Hematopoietic multipotent progenitor cell (in vitro differentiated cells): ENCODE measurements at regions not wholly inside any gene's neighbourhood (a gene's known extent, or its start where the extent isn't known, plus 50 kb on each side); places are given as distances from the start of the nearest gene placed in this dataset.

Experiments
- DNase-seq, 3 donors: peaks; one replicate each; pipeline ENCODE4 v3.0.0-alpha.2; 2011 to 2015; ENCODE audit warnings: low read depth in 2 of 3, low spot score in 2 of 3

DNA sequence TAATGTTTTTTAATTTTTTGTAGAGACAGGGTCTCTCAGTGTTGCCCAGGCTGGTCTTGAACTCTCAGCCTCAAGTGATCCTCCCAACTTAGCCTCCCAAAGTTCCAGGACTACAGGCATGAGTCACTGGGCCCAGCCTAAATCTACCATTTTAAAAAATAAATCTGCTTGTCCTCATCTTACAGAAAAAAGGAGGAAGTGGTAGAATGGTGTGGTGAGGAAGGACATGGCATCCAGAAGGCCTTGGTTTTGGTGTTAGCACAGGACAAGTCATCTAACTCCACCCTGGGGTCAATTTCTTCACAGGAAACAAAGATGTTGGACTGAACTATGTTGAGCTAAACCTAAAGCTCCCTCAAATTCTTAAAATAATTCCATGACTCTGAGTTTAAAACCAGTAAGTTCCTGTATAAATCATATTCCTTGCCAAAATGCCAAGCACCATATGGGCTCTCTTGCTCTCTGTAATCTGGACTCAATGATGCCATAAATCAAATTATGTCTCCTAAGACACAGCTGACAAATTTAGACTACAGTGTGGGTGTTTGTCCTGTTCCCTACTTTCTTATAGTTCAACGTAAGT lies 253.9 kb upstream of the NOCT start:
- DNase-seq = peak in 1 of 3 donors; percentile 0

DNA sequence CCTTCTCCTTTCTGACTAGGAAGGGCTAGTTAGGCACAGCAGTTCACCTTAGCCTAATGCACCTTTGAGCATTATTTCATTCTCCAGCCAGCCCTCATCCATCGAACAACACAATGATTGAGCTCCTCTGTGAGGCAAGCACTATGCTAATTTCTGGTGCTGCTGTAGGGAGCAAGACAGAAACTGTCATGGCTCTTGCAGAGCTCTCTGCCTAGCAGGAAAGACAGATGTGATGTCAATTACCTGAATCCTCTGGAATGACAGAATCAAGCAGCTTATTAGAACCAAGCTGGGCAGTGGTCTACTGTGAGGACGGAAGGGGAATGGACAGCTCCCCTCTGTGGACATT lies 256.1 kb upstream of the NOCT start:
- no peak for DNase-seq

DNA sequence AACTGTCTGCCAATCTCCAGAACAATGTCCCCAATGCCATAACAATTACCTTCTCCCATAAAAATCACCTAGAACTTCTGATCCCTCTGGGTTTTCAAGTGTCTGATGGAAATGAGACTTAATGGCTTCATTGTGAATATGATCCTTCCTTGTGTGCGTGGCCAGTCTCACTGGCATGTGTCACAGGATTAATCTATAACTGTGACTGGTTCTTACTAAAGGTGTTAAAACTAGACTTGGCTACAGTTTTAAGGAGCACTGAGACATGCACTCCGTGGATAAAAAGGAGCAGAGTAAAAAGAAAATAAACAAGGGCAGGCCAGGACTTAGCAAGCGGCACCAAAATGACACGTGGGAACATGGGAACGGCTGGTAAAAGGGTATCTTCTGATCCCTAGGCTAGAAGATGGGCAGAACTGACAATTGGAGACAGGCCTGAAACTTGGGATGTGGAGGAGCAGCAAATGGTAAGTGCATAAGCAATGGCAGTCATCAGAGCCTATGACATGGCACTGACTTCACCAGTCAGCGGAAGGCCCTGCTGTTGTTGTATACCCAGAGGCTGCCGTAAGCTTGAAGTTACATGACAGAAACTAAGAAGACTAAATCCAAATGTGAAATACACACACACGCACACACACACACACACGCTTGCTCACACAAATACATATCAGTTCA lies 256.6 kb upstream of the NOCT start:
- DNase-seq = no peak

DNA sequence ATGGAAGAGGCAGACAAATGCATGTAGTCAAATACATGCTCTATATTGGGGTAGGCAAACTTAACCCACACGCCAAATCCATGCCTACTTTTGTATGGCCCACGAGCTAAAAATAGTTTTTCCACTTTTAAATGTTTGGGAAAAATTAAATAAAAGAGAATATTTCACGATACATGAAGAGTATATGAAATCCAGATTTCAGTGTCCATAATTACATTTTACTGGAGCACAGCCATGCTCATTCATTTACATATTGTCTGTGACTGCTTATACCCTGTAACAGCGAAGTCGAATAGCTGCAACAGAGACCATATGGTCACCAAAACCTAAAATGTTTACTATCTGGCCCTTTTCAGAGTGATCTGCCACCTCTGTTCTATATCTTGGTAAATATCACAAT lies 257.4 kb upstream of the NOCT start:
- DNase-seq = no peak

DNA sequence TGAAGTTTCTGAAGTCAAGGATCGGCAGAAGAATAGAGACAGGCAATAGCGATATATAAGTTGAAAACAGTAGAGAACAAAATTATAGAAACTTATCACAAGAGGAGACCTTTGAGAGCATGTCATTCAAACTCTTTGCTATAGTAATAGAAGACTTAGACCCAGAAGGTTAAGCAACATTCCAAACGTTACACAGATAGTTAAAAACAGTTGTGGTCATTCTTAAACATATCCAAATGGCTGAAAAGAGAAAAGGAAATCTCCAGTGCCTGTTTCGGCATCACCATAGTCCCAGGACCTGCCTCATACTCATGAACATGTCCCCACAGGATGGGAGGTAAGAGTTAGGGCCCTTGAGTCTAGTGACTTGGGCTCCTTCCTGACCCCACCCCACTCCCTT lies 258.1 kb upstream of the NOCT start:
- DNase-seq = no peak

DNA sequence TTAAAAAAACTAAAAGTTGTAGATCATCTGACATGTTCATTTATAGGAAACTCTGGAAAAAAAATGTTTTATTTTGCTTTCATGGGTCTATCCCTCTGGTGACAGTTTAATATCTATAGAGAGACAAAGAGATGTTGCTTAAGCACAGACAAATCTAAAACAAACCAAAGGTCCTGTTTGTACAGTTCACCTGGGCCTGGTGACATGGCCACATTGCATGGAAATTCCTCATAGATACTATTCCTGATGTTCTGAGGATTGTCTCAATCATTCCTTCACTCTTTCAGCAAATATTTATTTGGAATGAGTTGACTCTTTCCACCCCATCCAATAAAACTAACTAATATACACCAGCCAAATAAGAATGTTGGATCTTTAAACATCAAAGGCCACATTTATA lies 259.1 kb upstream of the NOCT start:
- no peak for DNase-seq

DNA sequence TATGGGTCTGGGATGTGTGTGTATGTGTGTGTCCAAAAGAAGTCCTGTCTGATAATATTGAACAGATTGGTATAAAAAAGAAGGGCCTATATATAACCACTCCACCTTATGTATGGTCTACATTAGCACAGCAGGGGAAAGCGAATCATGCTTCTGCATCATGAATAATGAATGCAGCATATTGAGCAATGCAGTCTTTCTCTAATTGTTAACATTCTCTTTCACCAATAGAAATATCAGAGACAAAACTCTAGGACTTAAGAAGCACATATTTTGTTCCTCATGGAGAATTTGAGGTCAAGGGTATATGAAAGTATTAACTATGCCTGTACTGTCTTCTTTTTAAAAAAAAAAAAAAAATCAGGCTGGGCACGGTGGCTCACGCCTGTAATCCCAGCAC lies 264.3 kb upstream of the NOCT start:
- no peak for DNase-seq

DNA sequence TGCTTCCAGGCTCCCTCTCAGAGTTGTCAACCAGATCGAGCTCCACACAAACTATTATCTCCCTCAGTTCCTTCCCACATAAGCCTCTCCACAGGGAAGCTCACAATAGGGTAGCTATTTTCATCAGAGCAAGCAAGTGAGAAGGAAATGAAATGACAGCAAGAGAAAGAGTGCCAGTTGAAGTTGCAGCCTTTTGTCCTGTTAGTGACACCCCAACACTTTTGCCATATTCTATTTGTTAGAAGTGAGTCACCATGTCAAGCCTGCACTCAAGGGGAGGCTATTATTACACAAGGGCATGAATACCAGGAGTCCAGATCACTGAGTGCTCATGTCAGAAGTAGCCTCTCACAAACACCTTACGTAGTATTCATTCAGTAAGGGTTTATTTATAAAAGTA lies 266.3 kb upstream of the NOCT start:
- no peak for DNase-seq

DNA sequence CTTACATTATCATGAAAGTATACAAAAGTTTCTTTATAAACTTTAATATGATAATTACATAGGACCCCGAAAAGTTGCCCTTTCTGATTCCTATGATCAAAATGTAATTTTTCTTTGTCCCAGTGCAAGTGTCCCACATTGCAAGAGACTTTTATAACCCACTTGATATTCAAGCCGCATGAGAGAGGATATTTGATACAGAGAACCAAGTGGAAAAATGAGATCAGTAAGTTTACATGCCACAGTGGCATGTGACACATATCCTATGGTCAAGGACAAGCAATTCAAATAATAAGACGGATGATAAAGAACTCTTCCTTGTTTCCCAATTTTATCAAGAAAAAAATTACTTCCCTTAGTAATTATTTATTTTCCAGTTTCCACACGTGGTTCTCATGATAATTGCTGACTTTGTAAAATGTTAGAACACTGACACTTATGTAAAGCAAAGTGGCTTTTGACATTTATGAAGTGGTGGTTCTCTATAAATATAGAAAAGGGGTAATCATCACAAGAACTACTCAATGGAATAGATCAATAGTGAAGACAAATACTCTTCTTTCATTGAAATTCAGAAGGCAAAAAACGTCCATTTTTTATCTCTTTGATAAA lies 273.7 kb upstream of the NOCT start:
- DNase-seq = no peak

DNA sequence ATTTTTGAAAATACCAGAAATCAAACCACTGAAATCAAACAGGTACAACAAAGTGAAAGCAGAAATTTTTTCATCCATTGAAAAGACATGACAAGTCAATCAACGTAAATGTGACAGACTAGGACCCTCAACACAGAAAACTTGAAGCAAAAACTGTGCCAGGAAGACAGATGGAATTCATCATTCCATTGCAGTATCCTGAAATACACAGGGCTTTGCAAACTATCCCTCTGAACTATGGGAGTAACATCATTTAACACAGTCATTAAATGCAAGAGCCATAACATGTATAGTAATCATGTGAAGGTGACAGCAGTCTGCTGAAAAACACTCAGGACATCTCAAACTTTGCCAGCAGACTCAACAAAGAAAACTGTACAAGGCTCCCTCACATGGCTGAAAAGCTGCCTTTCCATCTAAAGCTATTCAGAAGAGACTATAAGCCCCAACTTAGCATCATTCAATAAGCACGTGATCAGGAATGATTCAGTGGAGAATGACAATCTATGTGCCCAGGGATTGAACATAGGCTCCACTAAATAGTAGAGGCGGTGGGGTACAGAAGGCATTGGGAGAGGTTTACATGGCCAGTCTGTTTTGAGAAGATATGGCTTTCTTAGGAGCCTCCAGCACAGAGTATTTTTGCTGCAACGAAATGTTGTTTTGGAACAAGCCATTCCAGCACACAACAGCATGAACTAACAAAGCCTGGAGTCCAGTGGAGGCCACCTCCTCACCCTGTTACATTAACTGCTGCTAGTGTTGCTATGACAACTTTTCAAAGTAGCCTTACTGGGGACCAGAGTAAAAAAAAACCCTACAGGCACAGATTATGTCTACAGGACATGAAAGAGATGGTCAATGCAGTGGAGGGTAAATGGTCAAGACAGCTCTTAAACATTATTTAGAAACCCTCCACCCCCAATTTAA lies 274.5 kb upstream of the NOCT start:
- no peak for DNase-seq

DNA sequence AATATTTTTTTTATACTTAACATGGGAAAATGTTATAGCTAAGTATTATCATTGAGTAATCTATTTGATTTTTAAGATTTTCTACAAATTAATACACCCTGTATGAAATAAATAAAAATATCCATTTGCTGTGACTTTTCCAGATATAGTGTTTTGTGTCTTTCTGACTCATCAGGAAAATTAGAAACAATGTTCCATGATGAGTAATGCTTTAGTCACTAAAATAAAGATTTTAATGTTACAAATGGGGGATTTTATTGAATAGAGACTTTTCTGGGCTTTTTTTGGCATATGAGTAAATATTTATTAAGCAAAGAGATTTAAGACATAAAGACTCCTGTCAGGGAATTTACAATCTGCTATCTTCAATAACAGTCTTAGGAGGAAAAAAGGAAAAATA lies 279.2 kb upstream of the NOCT start:
- no peak for DNase-seq

DNA sequence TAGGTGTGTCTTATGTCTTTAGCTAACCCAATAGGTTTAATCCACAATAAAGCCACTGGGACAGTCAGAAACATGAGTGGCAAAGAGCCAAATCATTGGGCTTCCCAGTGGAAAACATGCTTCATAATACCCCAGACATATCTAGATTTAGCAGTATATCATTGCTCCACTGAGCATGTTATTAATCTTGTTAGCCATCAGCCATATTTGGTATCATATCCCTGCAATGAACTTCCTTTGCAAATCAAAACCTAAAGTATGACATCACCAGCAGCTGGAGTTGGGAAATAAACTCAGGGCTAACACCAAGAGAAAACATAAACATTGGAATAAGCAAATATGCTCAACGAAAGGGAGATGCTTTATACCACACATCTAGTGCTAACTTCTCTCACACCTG lies 280.8 kb upstream of the NOCT start:
- DNase-seq = no peak

DNA sequence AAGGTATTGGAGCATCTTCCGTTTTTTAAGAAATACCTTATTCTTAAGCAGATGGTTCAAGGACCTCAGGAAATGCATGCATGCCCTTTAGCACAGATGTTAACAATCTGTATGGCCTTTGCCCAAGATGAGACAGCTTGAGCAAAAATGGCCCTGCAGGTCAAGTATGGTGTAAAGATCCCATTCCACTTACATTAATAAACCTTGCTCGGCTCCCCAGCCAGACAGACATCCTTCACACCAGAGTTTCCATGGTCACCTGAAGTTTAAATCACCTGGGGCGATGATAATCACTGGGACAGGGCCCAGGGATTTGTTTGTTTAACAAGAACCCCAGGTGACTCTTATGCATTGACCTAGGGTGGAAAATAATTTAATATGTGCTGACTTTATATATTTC lies 287.0 kb upstream of the NOCT start:
- DNase-seq = no peak

DNA sequence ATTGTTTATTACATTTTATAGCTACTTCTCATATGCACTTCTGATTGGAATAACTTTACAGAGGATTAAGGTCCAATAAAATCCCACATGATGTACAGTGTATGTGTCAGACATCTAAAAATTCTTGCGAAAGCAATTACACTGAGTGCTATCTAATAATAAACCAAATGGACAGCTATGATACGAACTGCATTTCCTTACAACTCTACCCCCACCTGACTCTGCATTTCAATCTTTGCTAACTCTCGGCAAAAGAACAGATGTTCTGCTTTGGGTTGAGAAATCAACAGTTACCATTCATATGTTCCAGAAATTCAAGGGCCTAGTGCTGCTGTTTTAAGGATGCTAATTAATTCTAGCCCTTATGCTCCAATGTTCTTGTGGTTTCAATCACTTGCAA lies 287.9 kb upstream of the NOCT start:
- no peak for DNase-seq

DNA sequence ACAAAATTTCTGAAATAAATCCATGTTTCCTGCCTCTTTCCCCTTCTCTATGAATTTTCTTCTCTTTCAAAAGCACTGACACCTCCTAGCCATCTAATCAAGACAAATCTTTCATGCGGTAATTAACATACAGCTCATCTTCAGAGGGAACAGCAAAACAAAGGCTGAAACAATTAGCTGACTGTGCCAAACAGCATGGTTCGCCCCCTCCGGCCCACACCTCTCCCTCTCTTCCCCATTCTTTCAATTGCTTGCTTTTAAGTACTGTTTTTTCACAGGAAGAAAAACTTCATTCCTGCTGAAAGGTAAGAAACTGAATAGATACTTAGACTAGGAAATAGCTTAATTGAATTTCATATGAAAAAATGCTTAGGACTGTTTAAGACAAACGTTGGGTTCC lies 291.1 kb upstream of the NOCT start:
- no peak for DNase-seq

DNA sequence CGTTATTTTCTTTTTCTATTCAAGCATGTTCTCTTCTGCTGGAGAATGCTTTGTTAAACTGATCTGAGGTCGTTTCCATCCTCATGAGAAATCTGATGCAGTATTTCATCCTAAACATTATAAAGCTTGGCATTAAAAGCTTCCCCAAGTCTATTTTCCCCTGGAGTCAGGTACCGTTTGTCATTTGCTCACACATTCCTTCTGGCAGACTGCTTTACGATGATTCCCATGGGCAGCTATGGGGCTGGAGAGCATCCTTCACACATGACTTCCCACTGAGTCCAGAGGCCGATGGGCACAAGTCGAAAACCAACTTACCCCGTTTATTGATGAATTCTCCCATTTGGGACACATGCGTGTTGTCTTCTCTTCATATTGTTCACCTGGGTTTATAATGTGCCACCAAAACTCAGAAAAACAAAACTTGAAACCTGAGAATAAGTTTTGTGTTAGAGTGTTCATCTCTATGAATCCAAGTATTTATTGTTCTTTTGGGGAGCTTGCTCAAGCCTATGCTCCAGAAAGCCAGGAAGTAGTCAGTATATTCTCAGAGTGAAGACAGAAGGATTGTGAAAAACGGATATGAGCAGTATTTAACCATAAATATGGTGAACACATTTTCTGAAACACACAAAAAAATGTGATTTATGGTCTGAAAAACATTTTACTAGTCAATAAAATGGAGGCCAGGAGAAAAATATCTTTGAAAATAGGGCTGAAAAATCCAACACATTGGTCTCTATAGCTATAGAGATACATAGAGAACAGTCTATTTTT lies 298.8 kb upstream of the NOCT start:
- DNase-seq = no peak

DNA sequence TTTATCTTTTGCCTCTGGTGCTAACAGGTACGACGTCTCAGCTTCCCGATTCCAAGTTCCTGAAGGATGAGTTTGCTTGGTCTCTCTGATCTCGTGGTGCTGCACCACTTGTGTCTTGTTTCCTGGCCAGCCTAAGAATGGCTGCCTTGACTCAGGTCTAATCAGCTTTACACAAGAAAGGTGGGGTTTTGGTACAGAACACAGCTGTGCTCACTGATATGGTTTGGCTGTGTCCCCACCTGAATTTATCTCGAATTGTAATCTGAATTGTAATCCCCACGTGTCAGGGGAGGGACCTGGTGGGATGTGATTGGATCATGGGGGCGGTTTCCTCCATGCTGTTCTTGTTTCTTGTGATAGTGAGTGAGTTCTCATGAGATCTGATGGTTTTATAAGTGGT lies 305.3 kb upstream of the NOCT start:
- DNase-seq = no peak

DNA sequence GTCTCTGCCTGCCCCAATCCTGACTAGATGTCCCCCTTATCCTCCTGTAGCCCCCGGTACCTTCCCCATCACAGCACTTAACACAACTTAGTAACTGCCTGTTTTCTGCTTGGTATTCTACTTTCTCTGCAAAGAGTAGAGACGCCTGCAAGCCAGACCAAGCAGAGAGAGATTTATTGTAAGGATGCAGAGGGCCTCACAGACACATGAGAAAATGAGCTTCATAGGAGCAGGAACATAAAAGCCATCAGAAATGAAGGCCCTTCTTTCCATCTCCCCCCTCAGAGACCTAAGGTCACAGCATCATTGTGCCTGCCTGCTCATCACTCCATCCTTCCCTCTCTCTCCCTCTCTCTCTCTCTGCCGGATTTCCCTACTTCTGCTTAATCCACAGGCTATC lies 305.7 kb upstream of the NOCT start:
- no peak for DNase-seq

DNA sequence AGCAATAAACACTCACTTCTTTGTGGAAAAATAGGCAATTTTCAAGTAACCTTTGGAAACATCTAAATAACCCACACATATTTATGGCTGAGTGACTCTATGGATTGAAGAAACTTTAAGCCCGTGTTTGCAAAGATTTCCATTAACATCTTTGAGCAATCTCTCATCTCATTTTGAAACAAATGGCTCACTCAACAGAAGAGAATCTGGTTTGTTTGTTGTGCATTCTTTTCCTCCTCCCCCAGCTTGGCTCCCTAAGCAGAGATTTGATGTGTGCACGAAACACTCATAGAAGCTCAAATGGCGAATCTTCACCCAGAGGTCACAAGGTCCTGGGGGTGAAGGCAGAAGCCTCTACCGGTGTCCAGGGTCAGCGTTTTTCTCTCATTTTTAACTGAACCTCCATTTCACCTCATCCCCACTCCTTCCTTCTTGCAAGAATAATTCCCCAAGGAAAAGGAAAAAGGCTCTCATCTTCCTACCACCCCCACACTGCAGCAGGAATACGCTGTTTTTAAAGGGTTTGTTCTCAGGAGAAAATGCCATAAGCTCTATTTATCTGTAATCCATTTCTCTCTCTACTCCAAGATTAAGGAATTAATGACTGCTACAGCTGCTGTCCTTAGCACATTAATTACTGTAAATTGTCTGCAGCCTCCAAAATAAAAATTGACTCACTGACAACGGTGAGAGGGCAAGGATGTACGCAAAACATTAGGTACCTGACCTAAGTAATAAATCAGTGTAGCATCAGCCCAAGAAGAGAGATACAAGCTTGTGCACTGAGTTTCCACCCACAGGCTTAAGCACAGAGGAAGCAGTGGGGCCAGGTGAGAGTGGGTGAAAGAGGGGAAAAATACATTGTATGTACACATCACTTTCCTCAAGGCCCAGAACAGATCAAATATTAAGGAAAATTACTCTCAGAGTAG lies 307.6 kb upstream of the NOCT start:
- DNase-seq = no peak

DNA sequence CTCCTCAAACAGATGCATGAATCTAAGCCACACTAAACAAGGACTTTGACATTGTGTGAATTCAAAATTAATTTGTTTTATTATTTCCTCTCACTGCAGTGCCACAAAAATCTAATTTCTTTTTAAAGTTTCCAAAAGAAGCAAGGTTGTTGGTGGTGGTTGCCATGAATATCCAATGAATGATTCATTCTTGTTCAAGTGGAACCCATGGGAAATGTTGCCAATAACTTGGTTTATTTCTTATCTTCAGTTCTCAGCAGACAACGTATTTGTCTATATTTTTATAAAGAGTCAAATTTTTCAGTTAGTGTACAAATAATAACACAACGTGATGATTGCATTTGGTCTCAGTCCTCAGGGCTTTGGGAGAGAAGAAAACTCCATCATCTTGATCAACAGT lies 309.4 kb upstream of the NOCT start:
- no peak for DNase-seq
